NCI-H1105 treated with DMSO at 0.1 percent for 48 hours (cell line): ENCODE measurements at regions not wholly inside any gene's neighbourhood (a gene's known extent, or its start where the extent isn't known, plus 50 kb on each side); places are given as distances from the start of the nearest gene placed in this dataset.
"Not testable (repeated sequence)": the region's sequence is repeated elsewhere in the genome, so short reads cannot be mapped to it uniquely, and the experiment has no call there.

Experiments used
- DNase-seq: peaks from one replicate; lab custom pipeline; 2025; lab: John Stamatoyannopoulos, UW

GRCh38 chrX:113906168-113906567 is 677.7 kb upstream of the HTR2C start:
- DNase-seq: no peak

GRCh38 chrX:113892891-113893290 is 691.0 kb upstream of the HTR2C start:
- no peak for DNase-seq

- DNase-seq: no peak
Measured at GRCh38 chrX:113892401-113892800, 691.5 kb upstream of the HTR2C start.

- DNase-seq: no peak
Measured at GRCh38 chrX:113873056-113873455, 710.8 kb upstream of the HTR2C start.

GRCh38 chrX:113868711-113869110 is 715.2 kb upstream of the HTR2C start:
- no peak for DNase-seq

GRCh38 chrX:113868177-113868576 is 715.7 kb upstream of the HTR2C start:
- DNase-seq: no peak

- no peak for DNase-seq
Measured at GRCh38 chrX:113849408-113849807, 734.5 kb upstream of the HTR2C start.

GRCh38 chrX:113833096-113834055 is 750.5 kb upstream of the HTR2C start:
- DNase-seq: no peak

- no peak for DNase-seq
Measured at GRCh38 chrX:113828470-113828869, 755.4 kb upstream of the HTR2C start.

GRCh38 chrX:113818346-113818745 is 765.5 kb upstream of the HTR2C start:
- no peak for DNase-seq

GRCh38 chrX:113804819-113805218 is 779.1 kb upstream of the HTR2C start:
- DNase-seq: no peak

GRCh38 chrX:113804291-113804690 is 779.6 kb upstream of the HTR2C start:
- DNase-seq: no peak

- DNase-seq: no peak
Measured at GRCh38 chrX:113802837-113803236, 781.0 kb upstream of the HTR2C start.

GRCh38 chrX:113800955-113801354 is 782.9 kb upstream of the HTR2C start:
- DNase-seq: no peak

- no peak for DNase-seq
Measured at GRCh38 chrX:113793563-113793962, 790.3 kb upstream of the HTR2C start.

- no peak for DNase-seq
Measured at GRCh38 chrX:113790987-113791386, 792.9 kb upstream of the HTR2C start.

- DNase-seq: not testable (repeated sequence)
Measured at GRCh38 chrX:113784754-113785153, 799.1 kb upstream of the HTR2C start.

GRCh38 chrX:113770806-113771205 is 813.1 kb upstream of the HTR2C start:
- no peak for DNase-seq

- no peak for DNase-seq
Measured at GRCh38 chrX:113770071-113770470, 813.8 kb upstream of the HTR2C start.

GRCh38 chrX:113759422-113759821 is 824.5 kb upstream of the HTR2C start:
- DNase-seq: peak; percentile 14

- no peak for DNase-seq
Measured at GRCh38 chrX:113747274-113747973, 836.5 kb upstream of the HTR2C start.

- no peak for DNase-seq
Measured at GRCh38 chrX:113743069-113743468, 840.8 kb upstream of the HTR2C start.

GRCh38 chrX:113741744-113742143 is 842.1 kb upstream of the HTR2C start:
- peak; percentile 6 for DNase-seq
